ENCODE measurements at regions not wholly inside any gene's neighbourhood (a gene's known extent, or its start where the extent isn't known, plus 50 kb on each side); places are given as distances from the start of the nearest gene placed in this dataset.

DNA sequence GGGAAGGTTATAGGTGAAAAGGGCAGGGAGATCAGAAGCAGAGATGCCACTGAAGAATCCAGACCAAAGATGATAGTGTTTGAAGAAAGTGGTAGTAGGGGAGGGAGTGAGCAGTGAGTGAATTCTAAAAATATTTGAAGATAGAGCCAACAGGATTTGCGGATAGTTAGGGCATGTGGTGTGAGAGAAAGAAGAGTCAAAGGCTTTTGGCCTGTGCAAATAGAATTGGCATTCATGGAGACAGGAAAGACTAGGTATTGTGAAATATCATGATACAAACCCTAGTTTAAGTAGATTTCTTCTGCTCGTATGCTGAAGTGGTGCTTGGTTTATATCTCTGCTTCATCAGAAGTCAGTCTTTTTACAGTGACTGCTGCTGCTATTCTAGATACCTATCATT, 224.2 kb upstream of the CFAP20DC start:
- DNase-seq, result no peak

DNA sequence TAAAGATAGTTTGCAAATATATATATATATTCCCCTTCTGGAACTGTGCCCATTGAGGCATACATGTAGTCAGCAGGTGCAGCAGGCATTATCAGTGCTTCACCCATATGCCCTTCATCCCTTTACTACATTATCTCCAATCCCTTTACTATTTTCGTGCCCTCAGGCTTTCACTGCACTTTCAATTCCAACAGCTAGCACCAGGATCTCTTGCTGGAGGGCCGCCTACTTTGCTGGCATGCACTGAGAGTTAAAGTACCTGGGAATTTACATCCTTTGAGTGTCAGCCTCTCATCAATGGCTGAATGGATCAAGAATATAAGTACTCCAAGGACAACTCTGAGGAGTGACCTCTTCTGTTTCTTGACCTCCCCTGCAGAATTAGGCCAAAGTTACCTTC, 222.1 kb upstream of the CFAP20DC start:
- DNase-seq, result no peak

DNA sequence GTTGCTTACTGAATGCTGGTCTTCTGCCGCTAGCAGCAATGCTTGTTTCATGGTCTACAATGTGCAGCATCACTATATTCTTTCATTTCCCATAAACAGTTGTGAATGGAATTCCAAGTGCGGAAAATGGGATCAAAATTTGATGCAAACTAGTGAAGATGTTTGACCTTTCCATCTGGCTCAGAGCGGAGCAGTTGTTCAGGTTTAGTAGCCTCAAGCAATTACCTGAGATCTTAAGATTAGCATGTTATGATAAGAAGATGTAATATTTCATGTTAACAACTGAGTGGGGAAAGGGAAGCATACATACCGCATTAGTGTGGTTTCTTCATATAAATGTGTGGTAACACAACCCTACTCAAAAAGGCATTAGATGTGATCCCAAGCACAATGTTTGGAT, 221.1 kb upstream of the CFAP20DC start:
- DNase-seq, result no peak

DNA sequence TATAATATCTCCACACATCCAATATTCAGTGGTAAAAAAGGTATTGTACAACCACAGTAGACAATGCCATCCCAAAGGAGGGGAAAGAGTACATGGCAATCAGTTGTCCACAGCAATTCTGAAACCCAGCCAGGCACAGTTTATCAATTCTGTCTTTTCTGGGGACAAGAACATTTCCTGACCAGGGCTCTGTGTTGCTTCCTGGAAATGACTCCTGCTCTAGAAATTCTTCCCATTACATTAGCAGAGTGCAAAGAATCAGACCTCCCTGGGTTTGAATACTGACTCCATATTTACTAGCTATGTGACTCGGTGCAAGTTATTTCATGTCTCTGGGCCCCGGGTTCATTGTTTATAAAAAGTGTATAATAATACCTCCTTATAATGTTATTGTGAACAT, 220.4 kb upstream of the CFAP20DC start:
- no peak for DNase-seq

DNA sequence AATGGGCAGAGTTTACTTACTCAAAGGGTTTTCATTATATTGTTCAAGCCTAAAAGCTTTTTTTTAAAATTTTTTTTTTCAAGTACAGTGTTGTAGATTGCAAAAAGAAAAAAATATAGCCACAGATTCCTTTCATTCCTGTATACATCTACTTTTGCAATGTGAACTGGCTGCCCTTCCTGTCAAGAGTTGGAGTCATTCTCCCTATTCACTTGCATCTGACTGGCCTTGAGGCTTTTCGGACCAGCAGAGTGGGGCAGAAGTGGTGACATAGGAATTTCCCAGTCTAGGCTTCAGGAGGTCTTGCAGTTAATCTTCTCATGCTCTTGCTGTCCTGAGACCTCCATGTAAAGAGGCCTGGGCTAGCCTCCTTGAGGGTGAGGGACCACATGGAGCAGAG, 218.3 kb upstream of the CFAP20DC start:
- DNase-seq, result no peak

DNA sequence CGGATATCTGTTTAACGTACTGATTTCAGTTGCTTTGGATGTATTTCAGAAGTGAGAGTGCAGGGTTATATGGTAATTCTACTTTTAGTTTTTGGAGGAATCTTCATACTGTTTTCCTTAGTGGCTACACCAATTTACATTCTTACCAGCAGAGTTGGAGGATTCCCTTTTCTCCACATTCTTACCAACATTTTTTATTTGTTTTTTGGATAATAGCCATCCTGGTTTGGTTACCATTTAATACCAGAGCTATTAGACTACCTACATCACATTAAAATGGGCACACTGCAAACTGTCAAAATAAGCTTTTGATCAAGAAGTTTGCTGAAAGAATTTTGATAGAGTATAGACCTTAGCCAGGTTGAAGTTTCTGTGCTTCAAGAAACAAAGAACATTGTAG, 217.2 kb upstream of the CFAP20DC start:
- DNase-seq, result no peak

DNA sequence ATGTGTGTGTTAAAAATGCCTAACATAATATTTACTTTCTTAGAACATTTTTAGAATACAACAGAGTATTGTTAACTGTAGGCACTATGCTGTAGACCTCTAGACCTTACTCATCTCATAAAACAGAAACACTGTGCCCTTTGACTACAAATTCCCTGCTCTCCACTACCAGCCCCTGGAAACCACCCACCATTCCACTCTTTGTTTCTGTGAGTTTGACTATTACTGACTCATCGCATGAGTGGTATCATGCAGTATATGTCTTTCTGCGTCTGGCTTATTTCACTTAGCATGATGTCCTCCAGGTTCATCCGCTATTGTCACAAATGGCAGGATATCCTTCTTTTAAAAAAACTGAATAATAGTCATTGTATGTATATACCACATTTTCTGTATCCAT, 216.7 kb upstream of the CFAP20DC start:
- no peak for DNase-seq

DNA sequence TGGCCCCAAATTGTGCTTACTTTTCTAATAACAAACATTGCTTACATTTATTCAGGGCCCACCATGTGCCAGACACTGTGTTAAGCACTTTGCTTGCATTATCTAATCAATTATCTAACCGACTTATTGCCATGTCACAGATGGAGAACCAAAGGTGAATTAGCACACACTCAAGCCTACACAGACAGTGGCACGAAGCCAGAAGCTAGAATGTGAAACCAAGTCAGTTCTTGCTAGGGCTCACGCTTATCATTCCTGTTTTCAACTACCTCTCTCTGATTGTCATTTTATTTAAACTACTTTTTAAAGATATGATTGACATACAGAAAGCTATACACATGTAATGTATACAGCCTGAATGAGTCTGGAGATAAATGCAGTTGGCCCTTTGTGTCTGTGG, 215.7 kb upstream of the CFAP20DC start:
- no peak for DNase-seq

DNA sequence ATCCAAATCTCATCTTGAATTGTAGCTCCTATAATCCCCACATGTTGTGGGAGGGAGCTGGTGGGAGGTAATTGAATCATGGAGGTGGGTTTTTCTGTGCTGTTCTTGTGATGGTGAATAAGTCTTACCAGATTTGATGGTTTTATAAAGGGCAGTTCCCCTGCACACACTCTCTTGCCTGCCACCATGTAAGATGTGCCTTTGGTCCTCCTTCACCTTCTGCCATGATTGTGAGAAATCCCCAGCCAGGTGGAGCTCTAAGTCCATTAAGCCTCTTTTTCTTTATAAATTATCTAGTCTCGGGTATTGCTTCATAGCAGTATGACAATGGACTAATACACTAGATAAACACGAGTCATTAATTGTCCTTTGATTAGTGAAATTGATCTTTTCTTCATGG, 214.5 kb upstream of the CFAP20DC start:
- no peak for DNase-seq

DNA sequence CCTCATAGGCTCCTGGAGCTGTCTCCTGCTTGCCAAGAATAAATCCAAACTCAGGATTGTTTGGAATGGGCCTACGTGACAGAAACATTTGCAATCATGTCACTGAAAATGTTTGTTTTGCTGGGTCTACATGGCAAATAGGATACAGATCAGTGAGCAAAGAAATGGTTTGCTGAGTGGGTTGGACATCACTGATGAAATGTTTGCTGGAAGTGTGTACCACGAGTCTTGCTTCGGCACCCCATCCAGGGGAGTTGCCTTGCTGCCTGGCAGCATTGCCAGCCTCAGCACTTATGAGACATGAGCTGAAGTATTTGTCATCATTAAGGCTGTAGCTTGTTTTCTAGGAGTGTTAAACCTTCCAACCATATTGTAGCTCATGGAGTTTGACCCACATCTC, 213.3 kb upstream of the CFAP20DC start:
- DNase-seq, result no peak

DNA sequence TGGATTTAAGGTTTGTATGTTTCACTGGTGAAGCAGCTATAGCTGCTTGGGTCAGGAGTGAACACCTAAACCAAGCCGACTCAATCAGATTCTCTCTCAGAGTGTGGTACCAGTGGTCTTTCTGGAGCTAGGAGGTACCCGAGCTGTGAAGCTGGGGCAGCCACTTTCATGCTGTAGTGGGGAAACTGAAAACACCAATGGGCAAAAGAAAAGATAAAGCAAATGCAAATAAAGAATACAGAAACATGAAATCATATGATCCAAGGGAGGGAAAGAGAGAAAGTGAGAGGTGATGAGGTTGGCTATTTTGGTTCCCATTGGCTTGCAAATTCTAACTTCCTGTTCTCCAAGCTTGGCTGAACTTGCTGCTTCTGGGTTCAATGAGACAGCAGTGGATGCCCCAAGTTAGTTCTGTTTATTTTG, 212.3 kb upstream of the CFAP20DC start:
- no peak for DNase-seq

DNA sequence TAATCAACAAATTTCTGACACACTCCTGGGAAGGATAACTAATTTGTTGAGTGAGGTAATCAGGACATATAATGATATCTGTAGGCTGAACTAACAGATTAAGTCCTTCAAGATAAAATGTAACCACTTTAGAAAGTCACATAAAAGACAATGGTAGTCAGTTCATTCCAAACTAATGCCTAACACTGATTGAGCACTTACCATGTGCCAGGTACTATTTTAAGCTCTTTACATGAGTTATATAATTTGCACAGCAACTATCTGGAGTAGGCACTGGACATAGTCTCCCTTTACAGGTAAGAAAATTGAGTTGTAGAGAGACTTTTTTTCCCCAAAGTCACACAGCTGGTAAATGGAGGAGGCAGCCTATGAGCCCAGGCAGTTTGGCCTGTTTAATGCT, 211.2 kb upstream of the CFAP20DC start:
- no peak for DNase-seq

DNA sequence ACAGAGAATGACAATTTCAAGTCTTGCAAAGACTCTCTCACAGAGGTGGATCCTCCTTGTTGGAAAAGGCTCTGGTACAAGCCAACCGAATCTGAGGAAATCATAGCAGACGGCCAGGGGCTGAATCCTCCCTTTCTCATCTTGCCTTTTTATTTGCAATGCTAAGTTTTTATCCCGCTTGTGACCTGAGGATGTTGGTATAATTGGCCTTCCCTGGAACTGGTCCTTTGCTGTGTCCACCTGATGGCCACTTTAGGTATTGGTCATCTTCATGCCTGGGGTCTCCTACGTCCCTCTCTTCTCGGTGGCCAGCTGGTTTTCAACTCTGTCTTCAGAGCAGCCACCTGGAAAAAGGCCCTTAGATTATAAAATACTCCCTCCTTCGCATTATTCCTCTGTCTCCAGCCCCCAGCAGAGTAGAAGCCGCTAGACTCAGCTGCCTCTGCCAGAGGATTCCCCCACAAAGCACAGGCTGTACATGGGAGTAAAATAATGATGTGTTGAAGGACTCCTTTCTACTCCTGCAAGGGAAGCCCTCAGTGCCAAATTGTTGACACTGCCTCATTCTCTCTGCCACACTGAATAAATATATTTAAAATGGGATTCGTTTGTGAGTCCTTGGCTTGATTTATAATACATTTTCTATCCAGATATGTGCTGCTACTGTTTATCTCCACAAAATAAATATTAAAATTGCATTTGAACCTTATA, 208.9 kb upstream of the CFAP20DC start:
- no peak for DNase-seq

DNA sequence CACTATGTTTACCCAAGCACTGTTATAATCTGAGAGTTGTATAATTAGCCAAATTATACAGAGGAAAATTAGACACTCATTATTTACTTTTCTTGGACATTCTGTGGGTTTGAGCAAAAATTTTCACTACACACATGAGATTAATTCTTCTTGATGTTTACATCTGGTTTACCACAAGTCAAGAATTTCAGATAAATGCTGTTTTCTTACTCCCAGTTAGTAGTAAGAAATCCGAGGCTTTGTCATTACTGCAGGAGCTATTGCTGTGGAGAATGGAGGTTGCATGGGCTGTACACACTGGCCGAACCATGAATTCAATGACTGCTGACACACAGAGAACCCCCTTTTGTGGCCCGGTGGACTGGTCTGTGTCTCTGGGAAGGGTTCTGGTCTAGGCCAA, 207.7 kb upstream of the CFAP20DC start:
- DNase-seq, result no peak

DNA sequence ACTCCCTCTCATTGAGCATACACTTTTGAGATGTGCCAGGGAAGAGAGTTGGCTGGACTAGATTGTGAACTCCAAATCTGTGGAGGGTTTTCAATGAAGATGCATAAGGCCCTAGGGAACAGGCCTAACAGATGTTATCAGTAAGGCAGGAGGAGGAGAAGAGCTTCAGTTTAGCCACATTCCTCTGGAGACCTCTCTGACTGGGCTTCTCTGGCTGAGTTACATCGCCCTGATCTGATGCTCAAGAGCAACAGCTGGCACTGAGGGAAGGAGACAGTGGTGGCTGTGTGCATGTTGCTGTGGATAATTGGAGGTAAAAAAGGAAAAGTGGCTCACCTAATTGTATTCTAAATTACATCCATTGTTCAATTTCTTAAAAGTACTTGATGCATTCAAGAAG, 206.4 kb upstream of the CFAP20DC start:
- DNase-seq, result no peak

DNA sequence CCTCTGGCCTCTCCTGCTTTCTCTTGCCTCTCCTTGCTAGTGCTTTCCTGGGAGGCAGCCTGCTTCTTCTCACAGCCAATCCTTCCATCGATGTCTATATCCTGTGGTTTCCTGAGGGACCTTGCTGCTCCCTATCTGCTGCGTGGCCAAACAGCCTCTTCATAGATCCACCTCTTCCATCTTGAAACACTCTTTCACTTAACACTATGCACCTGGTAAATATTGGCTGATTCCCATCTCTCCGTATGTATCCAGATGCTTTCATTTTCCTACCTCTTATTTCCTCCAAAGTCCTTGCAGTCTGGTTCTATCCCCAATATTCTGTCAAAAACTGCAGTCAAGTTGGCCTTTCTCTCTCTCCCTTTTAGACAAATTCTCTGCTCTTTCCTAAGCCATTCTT, 205.2 kb upstream of the CFAP20DC start:
- DNase-seq, result no peak

DNA sequence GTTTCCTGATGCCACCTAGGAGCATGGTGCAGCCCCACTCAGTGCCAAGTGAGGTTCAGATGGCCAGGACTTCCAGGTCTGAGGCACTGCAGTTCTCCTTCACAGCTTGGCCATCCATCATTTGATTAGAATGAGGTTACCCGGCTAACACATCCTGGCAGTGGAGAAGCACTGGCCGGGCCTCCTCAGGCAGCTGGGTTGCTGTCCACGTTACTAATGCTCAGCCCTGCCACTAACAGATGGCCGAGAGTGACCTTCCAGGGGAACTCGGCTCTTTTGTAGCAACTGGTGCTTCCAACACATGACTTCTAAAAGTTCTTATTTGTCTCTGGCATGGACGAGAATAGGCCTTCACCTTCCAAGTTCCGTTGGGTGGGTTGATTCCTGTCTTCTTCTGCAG, 204.6 kb upstream of the CFAP20DC start:
- DNase-seq, result no peak

DNA sequence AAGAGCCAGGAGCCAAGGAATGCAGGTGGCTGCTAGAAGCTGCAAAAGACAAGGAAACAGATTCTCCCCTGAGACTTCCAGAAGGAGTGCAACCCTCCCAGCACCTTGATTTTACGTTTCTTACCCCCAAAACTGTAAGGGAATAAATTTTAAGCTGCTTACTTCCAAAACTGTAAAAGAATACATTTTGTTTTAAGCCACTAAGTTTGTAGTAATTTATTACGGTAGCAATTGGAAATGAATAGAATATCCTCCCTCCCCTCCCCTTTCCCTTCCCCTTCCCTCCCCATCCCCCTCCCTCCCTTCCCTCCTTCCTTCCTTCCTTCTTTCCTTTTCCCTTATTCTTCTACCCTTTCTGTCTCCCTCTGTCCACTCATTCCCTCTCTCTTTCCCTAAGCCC, 203.7 kb upstream of the CFAP20DC start:
- DNase-seq, result no peak

DNA sequence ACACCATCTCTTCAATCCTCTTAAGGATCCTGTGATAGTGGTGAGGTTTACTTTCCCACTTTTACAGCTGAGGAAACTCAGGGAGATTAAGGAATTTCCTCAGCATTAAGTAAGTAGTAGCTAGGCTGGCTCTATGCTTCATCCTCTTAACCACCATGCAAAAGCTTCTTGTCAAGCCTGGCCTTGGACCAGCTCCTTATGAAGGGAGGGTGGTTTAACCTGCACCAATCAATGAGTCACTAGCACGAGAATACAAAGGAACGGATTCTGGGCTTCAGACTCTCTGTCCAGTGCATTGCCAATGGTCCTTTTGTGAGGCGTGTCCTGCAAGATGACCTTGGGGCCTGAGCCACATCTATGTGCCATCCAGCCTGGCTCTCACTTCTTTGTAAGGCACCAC, 202.0 kb upstream of the CFAP20DC start:
- no peak for DNase-seq

DNA sequence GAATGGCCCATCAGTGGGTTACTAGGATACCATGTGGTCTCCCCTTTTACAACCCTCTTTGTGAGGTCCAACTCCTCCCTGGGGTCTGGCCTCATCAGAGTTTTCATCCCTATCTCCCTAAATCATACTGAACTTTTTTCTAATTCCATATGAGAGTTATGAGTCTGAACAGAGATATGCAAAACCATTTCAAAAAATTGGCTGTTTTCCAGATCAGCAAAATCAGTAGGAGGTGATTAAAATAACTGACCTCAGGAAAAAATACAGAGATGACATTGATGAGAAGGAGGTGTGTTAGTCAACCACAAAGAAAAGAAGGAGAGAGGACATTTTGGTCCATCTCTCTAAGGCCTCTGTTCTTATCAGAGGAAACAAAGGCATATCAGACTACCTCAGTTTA, 200.8 kb upstream of the CFAP20DC start:
- no peak for DNase-seq

DNA sequence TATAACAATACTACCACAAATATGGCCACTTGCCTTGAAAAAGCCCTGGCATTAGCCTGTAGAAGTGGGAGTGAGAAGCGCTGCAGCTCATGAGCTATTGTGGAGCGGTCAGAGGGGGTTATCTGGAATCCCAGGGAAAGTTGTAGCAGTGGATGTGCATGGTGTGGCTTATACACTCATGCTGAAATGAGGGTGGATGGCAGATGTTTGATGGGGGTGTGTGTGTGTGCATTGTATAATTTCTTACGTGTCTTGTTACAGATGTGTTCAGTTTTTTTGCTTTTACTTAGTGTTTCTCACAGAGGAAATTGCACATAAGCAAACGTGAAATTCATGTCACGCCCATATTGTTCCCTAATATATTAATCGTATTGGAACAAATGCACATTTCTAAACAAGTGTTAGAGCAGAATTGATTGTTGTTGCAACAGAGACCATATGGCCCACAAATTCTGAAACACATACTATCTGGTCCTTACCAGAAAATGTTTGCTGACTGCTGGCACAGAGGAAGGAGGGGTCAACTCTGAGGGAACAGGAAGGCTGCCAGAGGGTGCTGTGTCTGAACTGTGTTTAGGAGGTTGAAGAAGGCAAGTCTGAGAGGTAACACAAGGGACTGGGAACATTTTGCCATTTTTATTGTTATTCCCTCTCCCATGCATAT, 200.0 kb upstream of the CFAP20DC start:
- DNase-seq, result no peak

DNA sequence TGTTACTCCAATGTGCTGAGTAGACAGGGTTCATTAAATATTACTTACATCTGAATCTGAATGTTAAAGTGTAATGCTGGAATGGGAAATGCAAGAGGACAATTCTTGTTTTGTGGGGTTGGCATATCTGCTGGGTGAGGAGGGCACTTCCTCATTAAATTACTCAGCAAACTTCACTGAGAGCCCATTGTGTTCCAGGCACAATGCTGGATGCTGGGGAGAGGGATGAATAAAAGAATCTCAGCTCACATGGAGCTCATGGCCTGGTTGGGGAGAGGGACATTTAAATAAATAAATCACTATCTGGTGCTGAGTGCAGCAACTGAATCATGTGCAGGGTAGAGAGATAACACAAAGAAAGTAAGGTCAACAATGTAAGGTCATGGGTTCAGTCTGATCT, 199.2 kb upstream of the CFAP20DC start:
- no peak for DNase-seq

DNA sequence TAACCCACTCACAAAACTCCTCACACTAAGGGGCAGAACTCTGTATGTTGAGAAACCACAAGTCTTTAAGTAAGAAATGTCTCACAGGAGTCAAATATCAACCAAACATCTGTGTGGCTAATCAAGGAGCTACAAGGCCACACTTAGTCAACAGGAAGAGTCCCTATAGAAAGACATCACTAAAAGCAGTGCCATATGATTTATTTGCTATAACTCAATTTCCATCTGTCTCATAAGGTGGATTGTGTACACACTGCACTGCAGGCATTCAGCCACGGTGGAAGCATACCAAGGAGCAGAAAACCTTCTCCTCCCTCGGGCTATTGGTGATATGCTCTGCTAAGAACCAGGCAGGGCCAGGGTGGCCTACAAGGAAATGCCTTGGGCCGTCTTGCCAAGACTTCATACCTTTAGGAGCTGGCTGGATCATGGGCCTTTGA, 197.6 kb upstream of the CFAP20DC start:
- DNase-seq, result no peak

DNA sequence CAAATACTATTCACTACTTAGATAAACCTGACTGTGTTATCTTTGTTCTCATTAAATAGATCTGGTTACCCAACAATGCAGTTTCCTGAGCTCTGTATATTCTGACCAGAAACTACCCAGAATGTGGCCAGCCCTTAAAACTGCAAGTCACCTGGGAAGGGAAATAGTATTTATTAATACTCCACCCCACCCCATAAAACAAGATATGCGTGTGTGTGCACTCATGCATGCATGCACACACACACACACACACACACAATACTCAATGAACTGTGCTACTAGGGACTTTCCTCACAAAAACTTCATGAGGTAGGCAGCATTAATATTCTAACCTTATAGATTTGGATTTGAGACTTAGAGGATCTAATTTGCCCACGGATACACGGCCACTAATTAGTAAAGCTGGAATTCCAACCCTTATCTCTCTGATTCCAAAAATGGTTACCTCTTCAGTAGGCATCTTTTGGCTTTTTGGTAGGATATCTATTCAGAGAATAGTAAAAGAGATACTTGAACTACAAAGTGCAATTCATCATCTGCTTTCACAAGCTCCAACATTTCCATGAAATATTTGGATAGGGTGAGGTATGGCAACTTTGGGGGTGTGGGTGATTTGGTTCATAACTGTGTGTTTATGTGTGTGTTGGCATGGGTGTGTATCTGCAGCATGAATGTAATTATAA, 197.0 kb upstream of the CFAP20DC start:
- no peak for DNase-seq

All from NCI-H510A treated with DMSO at 0.1 percent for 48 hours (cell line).